ENCODE measurements at regions not wholly inside any gene's neighbourhood (a gene's known extent, or its start where the extent isn't known, plus 50 kb on each side); places are given as distances from the start of the nearest gene placed in this dataset.

DNA sequence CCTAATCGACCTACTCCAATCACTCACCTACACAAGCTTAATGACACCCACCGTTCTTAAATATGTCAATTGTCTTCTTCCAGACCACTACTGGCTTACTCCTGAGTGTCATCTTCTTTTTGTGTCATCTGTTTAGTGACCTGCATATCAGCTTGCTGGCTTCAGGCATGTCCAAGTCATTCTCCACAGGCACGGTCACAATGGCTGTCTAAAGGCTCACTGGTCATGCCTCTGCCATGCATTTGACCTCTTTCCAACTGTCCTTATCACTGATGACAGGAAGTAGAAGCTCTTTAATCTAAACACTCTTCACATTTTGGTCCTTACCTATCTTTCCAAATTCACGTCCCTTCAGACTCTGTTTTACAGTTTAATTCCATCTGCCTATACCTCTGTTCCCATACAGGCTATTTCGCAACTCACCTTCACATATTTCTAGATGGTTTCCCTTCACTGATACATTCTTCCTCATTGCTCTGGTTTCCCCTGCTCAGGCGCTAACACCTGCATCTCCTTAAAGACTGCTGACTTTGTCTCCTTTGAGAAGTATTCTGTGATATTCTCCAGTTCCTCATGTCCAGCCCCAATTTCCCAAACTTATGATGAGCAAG is 217.5 kb downstream of the TRIB2 start:
- no peak for DNase-seq (ENCODE audit: low read depth, low spot score)
- H3K4me3 ChIP-seq (ENCODE audit: low read depth, low read length): no peak overlapping the region
- TF ChIP-seq, protein P1, sequence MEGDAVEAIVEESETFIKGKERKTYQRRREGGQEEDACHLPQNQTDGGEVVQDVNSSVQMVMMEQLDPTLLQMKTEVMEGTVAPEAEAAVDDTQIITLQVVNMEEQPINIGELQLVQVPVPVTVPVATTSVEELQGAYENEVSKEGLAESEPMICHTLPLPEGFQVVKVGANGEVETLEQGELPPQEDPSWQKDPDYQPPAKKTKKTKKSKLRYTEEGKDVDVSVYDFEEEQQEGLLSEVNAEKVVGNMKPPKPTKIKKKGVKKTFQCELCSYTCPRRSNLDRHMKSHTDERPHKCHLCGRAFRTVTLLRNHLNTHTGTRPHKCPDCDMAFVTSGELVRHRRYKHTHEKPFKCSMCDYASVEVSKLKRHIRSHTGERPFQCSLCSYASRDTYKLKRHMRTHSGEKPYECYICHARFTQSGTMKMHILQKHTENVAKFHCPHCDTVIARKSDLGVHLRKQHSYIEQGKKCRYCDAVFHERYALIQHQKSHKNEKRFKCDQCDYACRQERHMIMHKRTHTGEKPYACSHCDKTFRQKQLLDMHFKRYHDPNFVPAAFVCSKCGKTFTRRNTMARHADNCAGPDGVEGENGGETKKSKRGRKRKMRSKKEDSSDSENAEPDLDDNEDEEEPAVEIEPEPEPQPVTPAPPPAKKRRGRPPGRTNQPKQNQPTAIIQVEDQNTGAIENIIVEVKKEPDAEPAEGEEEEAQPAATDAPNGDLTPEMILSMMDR (IDR thresholded peaks at IDR 0.05; ENCODE audit: low read depth, low read length): no peak
- in situ Hi-C loops (cut with HindIII; ENCODE audit: low sequenced_read_pairs): no loop called here

GRCh38 chr2:12935222-12935621 is 218.5 kb downstream of the TRIB2 start:
- TF ChIP-seq, protein P1 (IDR thresholded peaks at IDR 0.05; ENCODE audit: low read depth, low read length): no peak
- DNase-seq (ENCODE audit: low read depth, low spot score): peak; percentile 47
- H3K4me3 ChIP-seq (ENCODE audit: low read depth, low read length): no peak overlapping the region
- in situ Hi-C loops (cut with HindIII; ENCODE audit: low sequenced_read_pairs): no loop called here

- TF ChIP-seq, protein P1 (IDR thresholded peaks at IDR 0.05; ENCODE audit: low read depth, low read length): no peak
- in situ Hi-C loops (cut with HindIII; ENCODE audit: low sequenced_read_pairs): no loop called here
- peak; percentile 50 for DNase-seq (ENCODE audit: low read depth, low spot score)
- no peak overlapping the region for H3K4me3 ChIP-seq (ENCODE audit: low read depth, low read length)
Measured at GRCh38 chr2:12935796-12936195, 219.1 kb downstream of the TRIB2 start.

- no peak overlapping the region for H3K4me3 ChIP-seq (ENCODE audit: low read depth, low read length)
- DNase-seq (ENCODE audit: low read depth, low spot score): no peak
- TF ChIP-seq, protein P1 (IDR thresholded peaks at IDR 0.05; ENCODE audit: low read depth, low read length): no peak
- in situ Hi-C loops (cut with HindIII; ENCODE audit: low sequenced_read_pairs): no loop called here
Measured at GRCh38 chr2:12941203-12941602, 224.5 kb downstream of the TRIB2 start.

DNA sequence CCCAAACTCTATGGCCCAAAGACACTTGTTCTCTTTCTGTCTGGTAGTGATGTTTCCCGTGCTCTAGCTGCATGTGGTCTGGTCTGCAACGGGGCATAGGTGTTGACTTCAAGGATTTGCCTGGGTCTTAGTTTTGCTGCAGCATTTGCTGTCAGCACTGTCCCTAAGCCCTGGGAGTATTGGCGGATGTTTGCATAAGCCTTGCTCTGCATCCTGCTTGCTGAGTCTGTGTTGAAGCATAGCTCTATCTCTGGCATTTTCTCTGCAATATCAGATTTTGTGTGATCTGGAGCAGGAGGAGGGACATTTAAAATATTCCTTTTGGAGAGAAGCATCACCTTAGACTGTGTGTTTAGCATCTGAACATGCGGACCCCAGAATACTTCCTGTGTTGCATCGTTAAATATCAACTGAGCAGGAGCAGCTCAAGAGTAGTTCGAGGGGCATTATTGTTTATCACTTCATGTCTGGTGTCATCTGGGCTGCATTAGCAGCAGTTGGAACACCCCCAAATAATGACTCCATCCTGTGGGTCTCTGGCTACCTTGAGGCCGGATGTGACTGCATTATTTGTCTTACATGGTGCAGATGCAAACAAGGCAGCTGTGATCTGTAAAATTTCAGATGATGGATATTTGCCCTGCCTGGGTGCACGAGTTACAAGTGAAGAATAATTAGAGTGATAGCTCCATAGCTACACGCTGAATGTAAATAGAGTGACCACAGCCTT is 231.7 kb downstream of the TRIB2 start:
- peak; percentile 37 for DNase-seq (ENCODE audit: low read depth, low spot score)
- H3K4me3 ChIP-seq (ENCODE audit: low read depth, low read length): no peak overlapping the region
- in situ Hi-C loops (cut with HindIII; ENCODE audit: low sequenced_read_pairs): no loop called here
- TF ChIP-seq, protein P1 (IDR thresholded peaks at IDR 0.05; ENCODE audit: low read depth, low read length): no peak

DNA sequence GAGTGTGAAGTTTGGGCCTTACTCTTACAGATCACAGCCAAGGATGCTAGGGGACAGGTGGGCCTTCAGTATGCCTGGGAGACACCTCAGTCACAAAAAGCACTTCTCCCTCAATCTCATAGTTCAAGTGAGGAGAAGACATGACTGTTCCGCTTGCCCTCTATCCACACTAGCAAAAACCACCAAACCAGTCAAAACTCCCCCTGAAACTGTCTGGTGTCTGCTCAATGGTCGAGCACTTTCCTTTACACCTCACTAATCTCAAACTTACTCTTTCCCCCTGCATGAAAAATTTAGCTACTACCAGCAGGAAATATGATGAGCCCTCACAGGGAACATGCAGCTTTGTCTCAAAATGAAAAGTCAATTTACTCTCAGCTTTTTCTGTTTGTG is 232.2 kb downstream of the TRIB2 start:
- H3K4me3 ChIP-seq (ENCODE audit: low read depth, low read length): no peak overlapping the region
- DNase-seq (ENCODE audit: low read depth, low spot score): no peak
- TF ChIP-seq, protein P1 (IDR thresholded peaks at IDR 0.05; ENCODE audit: low read depth, low read length): no peak
- in situ Hi-C loops (cut with HindIII; ENCODE audit: low sequenced_read_pairs): no loop called here

Measured in astrocyte of the spinal cord (primary cell).